GM23338 (cell line): ENCODE measurements at regions not wholly inside any gene's neighbourhood (a gene's known extent, or its start where the extent isn't known, plus 50 kb on each side); places are given as distances from the start of the nearest gene placed in this dataset.

Source experiments
- ATAC-seq: fragments of 200-7000 bp; cut with Tn5 transposase; 3 replicates; pipeline ENCODE4 v1.9.1; 2020
- DNase-seq: peaks from one replicate; pipeline ENCODE4 v3.0.0-alpha.2; 2015; ENCODE audit warnings: low spot score
- H2AFZ ChIP-seq: fragments of 200-600 bp; sonication (generic); 2 replicates; pipeline ENCODE4 v1.8.0; 2016; ENCODE audit warnings: antibody characterized with exemption, mild to moderate bottlenecking, moderate library complexity
- H3F3A ChIP-seq: fragments of 200-600 bp; sonication (generic); replicated peaks from 2 replicates; pipeline ENCODE4 v1.8.0; 2017; ENCODE audit warnings: antibody characterized with exemption, mixed run types, low read depth
- H3K27ac ChIP-seq: fragments of 200-600 bp; sonication (generic); 2 replicates; pipeline ENCODE4 v1.6.1; 2016; ENCODE audit warnings: low read depth
- H3K27me3 ChIP-seq: fragments of 200-600 bp; sonication (generic); 2 replicates; pipeline ENCODE4 v1.8.0; 2016; ENCODE audit warnings: mild to moderate bottlenecking, mixed run types, moderate library complexity; ENCODE audit not compliant: insufficient read depth
- H3K36me3 ChIP-seq: fragments of 200-600 bp; sonication (generic); 2 replicates; pipeline ENCODE4 v1.8.0; 2016; ENCODE audit warnings: mild to moderate bottlenecking; ENCODE audit not compliant: insufficient read depth
- H3K4me1 ChIP-seq: fragments of 200-600 bp; sonication (generic); 2 replicates; pipeline ENCODE4 v1.8.0; 2016; ENCODE audit warnings: mild to moderate bottlenecking, moderate library complexity; ENCODE audit not compliant: insufficient read depth
- H3K4me2 ChIP-seq: fragments of 200-600 bp; sonication (generic); 2 replicates; pipeline ENCODE4 v1.7.1; 2017; ENCODE audit warnings: mixed run types
- H3K4me3 ChIP-seq: fragments of 200-600 bp; sonication (generic); 2 replicates; pipeline ENCODE4 v1.6.1; 2016; ENCODE audit warnings: mixed run types
- H3K79me2 ChIP-seq: fragments of 200-600 bp; sonication (generic); replicated peaks from 2 replicates; pipeline ENCODE4 v1.8.0; 2017; ENCODE audit warnings: mild to moderate bottlenecking; ENCODE audit not compliant: insufficient read depth
- H3K9me2 ChIP-seq: fragments of 200-600 bp; sonication (generic); 2 replicates; pipeline ENCODE4 v1.8.0; 2017; ENCODE audit not compliant: insufficient read depth
- H4K20me1 ChIP-seq: fragments of 200-600 bp; sonication (generic); replicated peaks from 2 replicates; pipeline ENCODE4 v1.8.0; 2017; ENCODE audit warnings: mild to moderate bottlenecking; ENCODE audit not compliant: insufficient read depth
- H3K27ac Mint-ChIP-seq: 2 replicates; pipeline ENCODE4 v1.8.0; 2020; ENCODE audit warnings: inconsistent platforms, mild to moderate bottlenecking, moderate library complexity, mixed read lengths
- H3K27me3 Mint-ChIP-seq: 3 replicates; pipeline ENCODE4 v1.8.0; 2022; ENCODE audit warnings: low read depth, mild to moderate bottlenecking, moderate library complexity, mixed read lengths, inconsistent platforms; ENCODE audit not compliant: insufficient read depth, poor library complexity
- H3K36me3 Mint-ChIP-seq: 3 replicates; pipeline ENCODE4 v1.8.0; 2021; ENCODE audit warnings: low read depth, mild to moderate bottlenecking, inconsistent platforms, moderate library complexity, mixed read lengths
- H3K4me1 Mint-ChIP-seq: 3 replicates; pipeline ENCODE4 v1.8.0; 2020; ENCODE audit warnings: mild to moderate bottlenecking, inconsistent platforms, mixed read lengths
- H3K4me3 Mint-ChIP-seq: 3 replicates; pipeline ENCODE4 v1.8.0; 2021; ENCODE audit warnings: moderate library complexity, mild to moderate bottlenecking, inconsistent platforms, mixed read lengths
- H3K9me3 Mint-ChIP-seq: 3 replicates; pipeline ENCODE4 v1.8.0; 2020; ENCODE audit warnings: moderate library complexity, mild to moderate bottlenecking, inconsistent platforms, mixed read lengths
- CREB1 ChIP-seq: fragments of 250-450 bp; sonication (Bioruptor Pico); IDR thresholded peaks from 2 replicates; pipeline ENCODE4 v1.5.0; 2020; ENCODE audit warnings: low read depth, mild to moderate bottlenecking, moderate library complexity
- EZH2 ChIP-seq: fragments of 200-600 bp; sonication (generic); IDR thresholded peaks from one replicate; pipeline ENCODE4 v1.8.0; 2017; ENCODE audit warnings: antibody characterized with exemption, mild to moderate bottlenecking, low read depth; ENCODE audit not compliant: unreplicated experiment
- EZH2phosphoT487 ChIP-seq: fragments of 200-600 bp; sonication (generic); IDR thresholded peaks from one replicate; pipeline ENCODE4 v1.8.1; 2018; ENCODE audit warnings: antibody characterized with exemption; ENCODE audit not compliant: unreplicated experiment
- NANOG ChIP-seq: IDR thresholded peaks from 2 replicates; pipeline ENCODE4 v1.6.1; 2016; ENCODE audit warnings: antibody characterized with exemption, borderline replicate concordance
- POLR2AphosphoS5 ChIP-seq: IDR thresholded peaks from 2 replicates; pipeline ENCODE4 v1.6.1; 2016; ENCODE audit warnings: antibody characterized with exemption, low read depth
- STAT1 ChIP-seq: IDR thresholded peaks from one replicate; pipeline ENCODE4 v1.6.1; 2016; ENCODE audit warnings: antibody characterized with exemption; ENCODE audit not compliant: unreplicated experiment
- ZNF114 ChIP-seq: fragments of 250-450 bp; sonication (Bioruptor Pico); IDR thresholded peaks from 2 replicates; pipeline ENCODE4 v1.5.0; 2020; ENCODE audit warnings: mild to moderate bottlenecking, moderate library complexity
- TF ChIP-seq, protein P1 (sequence below): IDR thresholded peaks from one replicate; pipeline ENCODE4 v1.6.1; 2018; ENCODE audit warnings: antibody characterized with exemption; ENCODE audit not compliant: unreplicated experiment
- TF ChIP-seq, protein P2 (sequence below), 2 experiments: fragments of 200-600 bp in 1 of 2; sonication (generic) in 1 of 2; conservative IDR thresholded peaks; 2 replicates each; pipeline versions ENCODE4 v1.5.1 to v1.6.1; 2016 to 2017; ENCODE audit warnings: antibody characterized with exemption in 2 of 2, low read depth in 2 of 2, mild to moderate bottlenecking in 2 of 2, moderate library complexity in 1 of 2

DNA sequence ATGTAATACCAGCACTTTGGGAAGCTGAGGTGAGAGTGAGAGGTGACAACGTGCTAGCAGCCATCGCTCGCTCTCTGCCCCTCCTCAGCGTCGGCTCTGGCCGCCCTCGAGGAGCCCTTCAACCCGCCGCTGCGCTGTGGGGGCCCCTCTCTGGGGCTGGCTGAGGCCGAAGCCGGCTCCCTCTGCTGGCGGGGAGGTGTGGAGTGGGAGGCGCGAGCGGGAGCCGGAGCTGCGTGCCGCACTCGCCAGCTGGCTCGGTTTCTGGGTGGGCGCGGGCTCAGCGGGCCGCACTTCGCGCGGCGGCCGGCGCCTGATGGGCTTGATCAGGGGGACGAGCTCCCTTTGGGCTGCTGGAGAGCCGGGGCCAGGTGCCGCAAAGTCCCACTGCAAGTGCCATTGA is 98.9 kb upstream of the UBASH3B start:
- Histone ChIP-seq H3K27me3 (peaks cover 7% of the 10 kb centered on the region; the same call in 1 of the 2 replicates), H4K20me1 (no peaks in the 10 kb centered on the region), H3K36me3 (no peaks in the 10 kb centered on the region; the same call in 1 of the 2 replicates), H3K4me1 (no peaks in the 10 kb centered on the region; the same call in 1 of the 2 replicates), H3K79me2 (no peaks in the 10 kb centered on the region), H3K4me2 (peak overlapping the region; percentile 76), H3F3A (0 out of 2 replicates have a peak, but pooled peaks cover 3% of the 10 kb centered on the region), H2AFZ (peak overlapping the region; percentile 99), H3K4me3 (peak overlapping the region; percentile 57), H3K27ac (no peak overlapping the region), H3K9me2 (0 out of 2 replicates have a peak, but pooled peaks cover 6% of the 10 kb centered on the region)
- no peak overlapping the region for H3K27ac Mint-ChIP-seq
- peak; percentile 74 for DNase-seq
- no peaks in the 10 kb centered on the region; the same call in 2 of the 3 replicates for H3K36me3 Mint-ChIP-seq
- H3K9me3 Mint-ChIP-seq: peaks cover 10% of the 10 kb centered on the region; the same call in 2 of the 3 replicates
- peak overlapping the region; percentile 58 for H3K4me3 Mint-ChIP-seq
- ATAC-seq: peak; percentile 85
- TF ChIP-seq POLR2AphosphoS5 (peak; percentile 37), STAT1 (no peak), NANOG (no peak)
- TF ChIP-seq, protein P1, sequence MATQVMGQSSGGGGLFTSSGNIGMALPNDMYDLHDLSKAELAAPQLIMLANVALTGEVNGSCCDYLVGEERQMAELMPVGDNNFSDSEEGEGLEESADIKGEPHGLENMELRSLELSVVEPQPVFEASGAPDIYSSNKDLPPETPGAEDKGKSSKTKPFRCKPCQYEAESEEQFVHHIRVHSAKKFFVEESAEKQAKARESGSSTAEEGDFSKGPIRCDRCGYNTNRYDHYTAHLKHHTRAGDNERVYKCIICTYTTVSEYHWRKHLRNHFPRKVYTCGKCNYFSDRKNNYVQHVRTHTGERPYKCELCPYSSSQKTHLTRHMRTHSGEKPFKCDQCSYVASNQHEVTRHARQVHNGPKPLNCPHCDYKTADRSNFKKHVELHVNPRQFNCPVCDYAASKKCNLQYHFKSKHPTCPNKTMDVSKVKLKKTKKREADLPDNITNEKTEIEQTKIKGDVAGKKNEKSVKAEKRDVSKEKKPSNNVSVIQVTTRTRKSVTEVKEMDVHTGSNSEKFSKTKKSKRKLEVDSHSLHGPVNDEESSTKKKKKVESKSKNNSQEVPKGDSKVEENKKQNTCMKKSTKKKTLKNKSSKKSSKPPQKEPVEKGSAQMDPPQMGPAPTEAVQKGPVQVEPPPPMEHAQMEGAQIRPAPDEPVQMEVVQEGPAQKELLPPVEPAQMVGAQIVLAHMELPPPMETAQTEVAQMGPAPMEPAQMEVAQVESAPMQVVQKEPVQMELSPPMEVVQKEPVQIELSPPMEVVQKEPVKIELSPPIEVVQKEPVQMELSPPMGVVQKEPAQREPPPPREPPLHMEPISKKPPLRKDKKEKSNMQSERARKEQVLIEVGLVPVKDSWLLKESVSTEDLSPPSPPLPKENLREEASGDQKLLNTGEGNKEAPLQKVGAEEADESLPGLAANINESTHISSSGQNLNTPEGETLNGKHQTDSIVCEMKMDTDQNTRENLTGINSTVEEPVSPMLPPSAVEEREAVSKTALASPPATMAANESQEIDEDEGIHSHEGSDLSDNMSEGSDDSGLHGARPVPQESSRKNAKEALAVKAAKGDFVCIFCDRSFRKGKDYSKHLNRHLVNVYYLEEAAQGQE: no peak
- TF ChIP-seq, protein P2, sequence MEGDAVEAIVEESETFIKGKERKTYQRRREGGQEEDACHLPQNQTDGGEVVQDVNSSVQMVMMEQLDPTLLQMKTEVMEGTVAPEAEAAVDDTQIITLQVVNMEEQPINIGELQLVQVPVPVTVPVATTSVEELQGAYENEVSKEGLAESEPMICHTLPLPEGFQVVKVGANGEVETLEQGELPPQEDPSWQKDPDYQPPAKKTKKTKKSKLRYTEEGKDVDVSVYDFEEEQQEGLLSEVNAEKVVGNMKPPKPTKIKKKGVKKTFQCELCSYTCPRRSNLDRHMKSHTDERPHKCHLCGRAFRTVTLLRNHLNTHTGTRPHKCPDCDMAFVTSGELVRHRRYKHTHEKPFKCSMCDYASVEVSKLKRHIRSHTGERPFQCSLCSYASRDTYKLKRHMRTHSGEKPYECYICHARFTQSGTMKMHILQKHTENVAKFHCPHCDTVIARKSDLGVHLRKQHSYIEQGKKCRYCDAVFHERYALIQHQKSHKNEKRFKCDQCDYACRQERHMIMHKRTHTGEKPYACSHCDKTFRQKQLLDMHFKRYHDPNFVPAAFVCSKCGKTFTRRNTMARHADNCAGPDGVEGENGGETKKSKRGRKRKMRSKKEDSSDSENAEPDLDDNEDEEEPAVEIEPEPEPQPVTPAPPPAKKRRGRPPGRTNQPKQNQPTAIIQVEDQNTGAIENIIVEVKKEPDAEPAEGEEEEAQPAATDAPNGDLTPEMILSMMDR (conservative IDR thresholded peaks at IDR 0.05; ENCODE audit: low read depth in 2 of 2): peak; percentile 53 to 74
- peaks cover 8% of the 10 kb centered on the region for H3K27me3 Mint-ChIP-seq
- peaks cover 4% of the 10 kb centered on the region; the same call in 1 of the 3 replicates for H3K4me1 Mint-ChIP-seq

DNA sequence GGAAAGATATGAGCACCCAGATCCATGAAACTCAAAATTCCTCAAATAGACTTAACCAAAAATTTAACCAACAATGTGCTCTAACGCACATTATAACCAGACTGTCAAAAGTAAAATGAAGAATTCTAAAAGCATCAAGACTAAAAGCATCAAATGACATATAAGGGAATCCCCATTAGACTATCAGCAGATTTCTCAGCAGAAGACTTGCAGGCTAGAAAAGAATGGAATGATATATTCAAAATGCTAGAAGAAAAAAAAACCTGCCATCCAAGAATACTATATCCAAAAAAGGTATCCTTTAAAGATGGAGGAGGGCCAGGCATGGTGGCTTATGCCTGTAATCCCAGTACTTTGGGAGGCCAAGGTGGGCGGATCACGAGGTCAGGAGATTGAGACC is 117.5 kb upstream of the UBASH3B start:
- Histone ChIP-seq H3K36me3 (0 out of 2 replicates have a peak, but pooled peaks cover 6% of the 10 kb centered on the region), H3K4me1 (no peaks in the 10 kb centered on the region), H3K9me2 (peaks cover 5% of the 10 kb centered on the region; the same call in 1 of the 2 replicates), H3K27ac (no peak overlapping the region), H3K4me3 (no peak overlapping the region), H4K20me1 (no peaks in the 10 kb centered on the region), H2AFZ (no peak overlapping the region), H3K4me2 (no peak overlapping the region), H3K79me2 (no peaks in the 10 kb centered on the region), H3K27me3 (no peaks in the 10 kb centered on the region), H3F3A (no peaks in the 10 kb centered on the region)
- Mint-ChIP-seq H3K27me3 (peaks cover 2% of the 10 kb centered on the region), H3K27ac (no peak overlapping the region), H3K4me1 (no peaks in the 10 kb centered on the region; the same call in 2 of the 3 replicates), H3K4me3 (no peak overlapping the region), H3K36me3 (peaks cover 46% of the 10 kb centered on the region), H3K9me3 (peaks cover 69% of the 10 kb centered on the region)
- ATAC-seq: no peak
- no peak for DNase-seq
- TF ChIP-seq POLR2AphosphoS5: no peak
- TF ChIP-seq, protein P2 (conservative IDR thresholded peaks at IDR 0.05; ENCODE audit: low read depth in 2 of 2): no peak
- no peak for TF ChIP-seq CREB1
- TF ChIP-seq, protein P1: no peak
- TF ChIP-seq EZH2phosphoT487: no peak
- no peak for TF ChIP-seq STAT1
- TF ChIP-seq ZNF114: no peak
- TF ChIP-seq EZH2: no peak
